ENCODE measurements at regions not wholly inside any gene's neighbourhood (a gene's known extent, or its start where the extent isn't known, plus 50 kb on each side); places are given as distances from the start of the nearest gene placed in this dataset.

GRCh38 chr2:9122367-9122766 lies 84.2 kb upstream of the ASAP2 start:
- Histone ChIP-seq H3K4me3 (no peak overlapping the region), H3K27ac (no peak overlapping the region), H3K27me3 (no peaks in the 10 kb centered on the region), H3K36me3 (no peaks in the 10 kb centered on the region), H3K4me1 (no peaks in the 10 kb centered on the region), H3K9me3 (peaks cover 5% of the 10 kb centered on the region)
- DNase-seq (ENCODE audit: low spot score in 2 of 2): no peak
- WGBS: 91% methylated on average over 8 of the region's 8 CpGs
- no peak for TF ChIP-seq POLR2AphosphoS5 (IDR thresholded peaks at IDR 0.05)
- TF ChIP-seq POLR2A (IDR thresholded peaks at IDR 0.05): no peak
- no peak for TF ChIP-seq CTCF (IDR thresholded peaks at IDR 0.05)
- TF ChIP-seq EP300 (IDR thresholded peaks at IDR 0.05): no peak

- Histone ChIP-seq H3K4me3 (no peak overlapping the region), H3K36me3 (no peaks in the 10 kb centered on the region), H3K27ac (no peak overlapping the region), H3K9me3 (no peaks in the 10 kb centered on the region), H3K27me3 (no peaks in the 10 kb centered on the region), H3K4me1 (no peaks in the 10 kb centered on the region)
- DNase-seq (ENCODE audit: low spot score in 2 of 2): no peak
- 90% methylated on average over 11 of the region's 11 CpGs for WGBS
- TF ChIP-seq CTCF (IDR thresholded peaks at IDR 0.05) (no peak), POLR2AphosphoS5 (IDR thresholded peaks at IDR 0.05) (no peak), POLR2A (IDR thresholded peaks at IDR 0.05) (no peak), EP300 (IDR thresholded peaks at IDR 0.05) (no peak)
Observed at GRCh38 chr2:9118383-9118960, 88.1 kb upstream of the ASAP2 start.

- DNase-seq (ENCODE audit: low spot score in 2 of 2): no peak
- H3K27me3 ChIP-seq: no peaks in the 10 kb centered on the region
- H3K9me3 ChIP-seq: no peaks in the 10 kb centered on the region
- peaks cover 11% of the 10 kb centered on the region for H3K4me1 ChIP-seq
- TF ChIP-seq CTCF (IDR thresholded peaks at IDR 0.05) (no peak), POLR2A (IDR thresholded peaks at IDR 0.05) (no peak), EP300 (IDR thresholded peaks at IDR 0.05) (no peak), POLR2AphosphoS5 (IDR thresholded peaks at IDR 0.05) (no peak)
- H3K36me3 ChIP-seq: no peaks in the 10 kb centered on the region
- H3K27ac ChIP-seq: no peak overlapping the region
- no peak overlapping the region for H3K4me3 ChIP-seq
- WGBS: 84% methylated on average over 2 of the region's 2 CpGs
Observed at GRCh38 chr2:9115229-9115628, 91.4 kb upstream of the ASAP2 start.

GRCh38 chr2:9114458-9114857 lies 92.2 kb upstream of the ASAP2 start:
- no peak for TF ChIP-seq CTCF (IDR thresholded peaks at IDR 0.05)
- no peak for TF ChIP-seq EP300 (IDR thresholded peaks at IDR 0.05)
- no peak for TF ChIP-seq POLR2AphosphoS5 (IDR thresholded peaks at IDR 0.05)
- TF ChIP-seq POLR2A (IDR thresholded peaks at IDR 0.05): no peak
- H3K36me3 ChIP-seq: no peaks in the 10 kb centered on the region
- H3K27me3 ChIP-seq: no peaks in the 10 kb centered on the region
- H3K27ac ChIP-seq: no peak overlapping the region
- DNase-seq (ENCODE audit: low spot score in 2 of 2): no peak
- no peak overlapping the region for H3K4me3 ChIP-seq
- WGBS: 66% methylated on average over 3 of the region's 3 CpGs
- peaks cover 11% of the 10 kb centered on the region for H3K4me1 ChIP-seq
- no peaks in the 10 kb centered on the region for H3K9me3 ChIP-seq

- Histone ChIP-seq H3K36me3 (no peaks in the 10 kb centered on the region), H3K4me1 (peaks cover 11% of the 10 kb centered on the region), H3K27me3 (no peaks in the 10 kb centered on the region), H3K9me3 (no peaks in the 10 kb centered on the region), H3K4me3 (no peak overlapping the region), H3K27ac (no peak overlapping the region)
- no peak for DNase-seq (ENCODE audit: low spot score in 2 of 2)
- no peak for TF ChIP-seq POLR2A (IDR thresholded peaks at IDR 0.05)
- TF ChIP-seq POLR2AphosphoS5 (IDR thresholded peaks at IDR 0.05): no peak
- TF ChIP-seq CTCF (IDR thresholded peaks at IDR 0.05): no peak
- no peak for TF ChIP-seq EP300 (IDR thresholded peaks at IDR 0.05)
- 66% methylated on average over 5 of the region's 5 CpGs for WGBS
Observed at GRCh38 chr2:9113916-9114315, 92.7 kb upstream of the ASAP2 start.

All from suprapubic skin (tissue), 4 donors.